Activated CD4-positive, alpha-beta memory T cell treated with anti-CD3 and anti-CD28 coated beads for 36 hours (primary cell): ENCODE measurements at regions not wholly inside any gene's neighbourhood (a gene's known extent, or its start where the extent isn't known, plus 50 kb on each side); places are given as distances from the start of the nearest gene placed in this dataset.

Source experiments
- CTCF ChIA-PET: fragments of 350-600 bp; sonication (Branson Sonifier 250); formaldehyde crosslinking; loops from one replicate; lab custom pipeline; 2021; ENCODE audit warnings: antibody characterized with exemption, inconsistent platforms; lab: Charles Lee
- POLR2A ChIA-PET: fragments of 350-600 bp; sonication (Branson Sonifier 250); formaldehyde crosslinking; loops from one replicate; lab custom pipeline; 2021; ENCODE audit warnings: antibody characterized with exemption; lab: Charles Lee
- DNase-seq: peaks from one replicate; pipeline ENCODE4 v3.0.0-alpha.2; 2020
- H3K27ac Mint-ChIP-seq: one replicate; pipeline ENCODE4 v1.8.0; 2021; ENCODE audit warnings: mixed read lengths
- H3K27me3 Mint-ChIP-seq: one replicate; pipeline ENCODE4 v1.8.0; 2021; ENCODE audit warnings: mixed read lengths
- H3K36me3 Mint-ChIP-seq: one replicate; pipeline ENCODE4 v1.8.0; 2021; ENCODE audit warnings: mixed read lengths
- H3K4me1 Mint-ChIP-seq: one replicate; pipeline ENCODE4 v1.8.0; 2021; ENCODE audit warnings: low read depth, mixed read lengths
- H3K4me3 Mint-ChIP-seq: one replicate; pipeline ENCODE4 v1.8.0; 2021; ENCODE audit warnings: mild to moderate bottlenecking, mixed read lengths
- H3K9me3 Mint-ChIP-seq: one replicate; pipeline ENCODE4 v1.8.0; 2021; ENCODE audit warnings: mixed read lengths
- intact Hi-C: fragments of 100-400 bp; cut with micrococcal nuclease; formaldehyde crosslinking; loops from one replicate; pipeline ENCODE4 v1.15.1; 2023

DNA sequence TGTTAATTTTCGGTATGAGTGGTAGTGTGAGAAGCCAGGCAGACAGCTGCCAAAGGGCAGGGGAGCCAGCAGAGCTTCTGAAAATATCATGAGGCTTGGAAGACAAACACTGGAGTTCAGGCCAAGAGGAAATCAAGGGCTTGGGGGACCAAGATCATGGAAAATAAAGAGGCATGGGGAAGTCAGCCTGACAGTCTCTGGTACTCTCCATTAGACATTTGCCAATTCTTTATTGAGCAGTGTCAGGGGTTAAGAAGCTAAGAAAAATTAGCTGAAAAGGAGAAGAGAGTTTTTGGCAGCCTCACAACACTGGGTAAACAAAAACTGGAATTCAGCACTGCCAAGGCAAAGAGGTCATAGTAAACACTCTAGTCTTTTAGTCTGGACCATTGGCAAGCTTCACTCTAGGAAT is 612.7 kb downstream of the EPHA4 start:
- intact Hi-C loops = no loop called here
- no peaks in the 10 kb centered on the region for H3K9me3 Mint-ChIP-seq
- no peak for DNase-seq
- no peaks in the 10 kb centered on the region for H3K4me1 Mint-ChIP-seq
- ChIA-PET CTCF (no interaction called here), POLR2A (no interaction called here)
- H3K36me3 Mint-ChIP-seq = no peaks in the 10 kb centered on the region
- H3K27ac Mint-ChIP-seq = no peak overlapping the region
- no peak overlapping the region for H3K4me3 Mint-ChIP-seq
- H3K27me3 Mint-ChIP-seq = no peaks in the 10 kb centered on the region

DNA sequence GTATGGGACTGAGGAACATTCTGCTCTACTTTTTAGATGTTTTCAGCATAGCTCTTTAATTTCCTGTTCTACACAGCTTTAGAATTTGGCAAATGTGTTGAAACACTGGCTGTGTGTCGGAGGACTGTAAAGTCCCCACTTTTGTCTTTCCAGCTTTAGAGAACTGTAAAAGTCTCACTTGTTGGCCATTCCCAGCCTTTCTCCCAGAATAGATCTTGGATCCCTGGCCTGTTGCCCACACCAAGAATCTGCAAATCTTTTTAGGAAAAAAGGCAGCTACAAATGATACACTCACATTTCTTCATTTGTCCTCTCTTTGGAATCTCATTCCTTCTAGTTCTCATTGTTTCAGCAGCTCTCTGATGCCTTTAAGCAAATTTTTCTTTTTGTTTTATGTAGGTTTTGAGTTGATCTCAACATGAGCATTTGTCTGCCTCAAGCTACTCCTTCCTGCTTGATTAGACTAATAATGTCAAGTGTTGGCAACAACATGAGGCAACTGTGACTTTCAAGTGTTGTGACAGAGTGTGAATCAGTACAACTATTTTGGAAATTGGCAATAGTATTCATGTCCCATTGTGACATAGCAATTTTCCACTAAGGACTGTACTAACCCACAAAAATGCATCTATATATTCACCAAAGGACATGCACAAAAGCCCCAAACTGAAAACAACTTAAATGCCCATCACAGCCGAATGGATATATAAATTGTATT is 610.8 kb downstream of the EPHA4 start:
- Mint-ChIP-seq H3K4me1 (no peaks in the 10 kb centered on the region), H3K27me3 (no peaks in the 10 kb centered on the region), H3K9me3 (no peaks in the 10 kb centered on the region), H3K27ac (no peak overlapping the region), H3K36me3 (no peaks in the 10 kb centered on the region), H3K4me3 (no peak overlapping the region)
- ChIA-PET POLR2A (no interaction called here), CTCF (interaction anchor here (1.0 kb wide), 1 partner anchor 8 kb away, joined by 3 read pairs; no protein-coding TSS in a partner anchor)
- no peak for DNase-seq
- intact Hi-C loops = no loop called here

DNA sequence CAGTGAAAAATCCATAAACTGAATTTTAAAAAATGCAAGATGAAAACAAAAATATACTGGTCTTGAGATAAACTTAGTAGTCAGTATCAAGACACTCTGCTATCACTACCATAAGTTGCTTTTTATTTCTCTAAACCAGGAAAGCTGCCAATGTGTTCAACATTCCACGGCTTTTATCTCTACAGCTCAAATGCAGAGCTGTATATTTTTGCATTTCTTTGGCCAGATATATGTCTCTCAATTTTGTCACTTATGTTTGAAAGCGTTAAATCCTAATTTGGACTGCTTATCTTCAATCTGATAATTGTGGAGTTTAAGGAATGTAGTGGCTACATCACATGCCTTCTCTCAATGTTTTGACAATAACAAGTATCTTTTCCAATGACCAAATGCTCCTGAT is 609.5 kb downstream of the EPHA4 start:
- CTCF ChIA-PET = no interaction called here

DNA sequence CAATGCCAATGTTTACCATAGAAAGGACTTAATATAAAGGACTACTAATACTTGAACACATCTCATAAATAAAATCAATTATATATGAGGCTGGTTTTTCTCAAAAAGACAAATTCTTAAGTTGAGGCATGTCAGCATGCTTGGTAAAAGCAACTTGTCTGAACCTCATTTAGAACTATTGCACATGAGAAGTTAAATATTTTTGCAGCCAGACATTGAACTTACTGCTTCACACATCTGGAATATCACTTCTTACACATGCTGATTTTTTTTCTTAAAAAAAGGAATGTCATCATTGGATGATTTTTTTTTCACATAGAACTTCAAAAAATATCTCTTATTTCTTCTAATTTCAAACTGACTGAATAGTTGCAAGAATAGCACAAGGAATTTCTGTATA is 609.0 kb downstream of the EPHA4 start:
- POLR2A ChIA-PET = no interaction called here
- Mint-ChIP-seq H3K36me3 (no peaks in the 10 kb centered on the region), H3K4me1 (no peaks in the 10 kb centered on the region), H3K27me3 (no peaks in the 10 kb centered on the region), H3K9me3 (no peaks in the 10 kb centered on the region), H3K4me3 (no peak overlapping the region), H3K27ac (no peak overlapping the region)
- no peak for DNase-seq
- intact Hi-C loops = no loop called here
- CTCF ChIA-PET = no interaction called here

More for the DNA sequence above, 609.5 kb downstream of the EPHA4 start:
- Mint-ChIP-seq H3K36me3 (no peaks in the 10 kb centered on the region), H3K9me3 (no peaks in the 10 kb centered on the region), H3K4me3 (no peak overlapping the region), H3K27me3 (no peaks in the 10 kb centered on the region), H3K4me1 (no peaks in the 10 kb centered on the region), H3K27ac (no peak overlapping the region)
- no peak for DNase-seq
- POLR2A ChIA-PET = no interaction called here
- intact Hi-C loops = no loop called here

DNA sequence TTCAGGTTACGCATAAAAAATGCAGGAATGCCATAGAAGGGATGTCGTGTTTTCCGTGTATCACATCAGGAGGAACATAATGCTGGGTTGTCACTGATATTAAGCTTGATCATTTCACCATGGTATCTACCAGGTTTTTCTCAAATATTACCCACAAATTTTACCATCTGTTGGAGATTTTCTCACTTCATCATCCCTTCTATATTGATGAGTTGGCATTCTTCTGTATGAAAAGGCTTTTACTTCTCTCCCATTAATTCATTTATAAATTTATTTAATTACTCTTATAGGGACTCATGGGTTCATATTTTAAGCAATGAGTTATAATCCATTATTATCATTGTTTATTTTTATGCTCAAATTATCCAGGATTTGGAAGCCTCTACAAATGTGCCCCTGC is 608.2 kb downstream of the EPHA4 start:
- POLR2A ChIA-PET = no interaction called here
- CTCF ChIA-PET = no interaction called here
- no peak for DNase-seq
- H3K4me1 Mint-ChIP-seq = no peaks in the 10 kb centered on the region
- H3K9me3 Mint-ChIP-seq = no peaks in the 10 kb centered on the region
- intact Hi-C loops = no loop called here
- no peaks in the 10 kb centered on the region for H3K36me3 Mint-ChIP-seq
- no peak overlapping the region for H3K4me3 Mint-ChIP-seq
- H3K27me3 Mint-ChIP-seq = no peaks in the 10 kb centered on the region
- no peak overlapping the region for H3K27ac Mint-ChIP-seq

DNA sequence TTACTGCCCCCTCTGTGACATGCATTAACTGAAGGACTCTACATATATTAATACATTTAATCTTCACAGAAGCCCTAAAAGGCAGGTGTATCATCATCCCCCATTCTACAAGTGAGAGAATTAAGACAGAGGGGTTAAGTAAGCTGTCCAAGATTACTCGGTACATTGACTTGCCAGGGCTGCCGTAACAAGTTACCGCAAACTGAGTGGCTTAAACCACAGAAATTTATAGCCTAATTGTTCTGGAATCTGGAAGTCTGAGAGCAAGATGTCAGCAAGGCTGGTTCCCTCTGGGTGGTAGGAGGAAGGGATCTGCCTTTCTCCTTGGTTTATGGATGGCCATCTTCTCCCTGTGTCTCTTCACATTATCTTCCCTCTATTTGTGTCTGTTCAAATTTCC is 605.5 kb downstream of the EPHA4 start:
- H3K27ac Mint-ChIP-seq = no peak overlapping the region
- DNase-seq = no peak
- CTCF ChIA-PET = no interaction called here

DNA sequence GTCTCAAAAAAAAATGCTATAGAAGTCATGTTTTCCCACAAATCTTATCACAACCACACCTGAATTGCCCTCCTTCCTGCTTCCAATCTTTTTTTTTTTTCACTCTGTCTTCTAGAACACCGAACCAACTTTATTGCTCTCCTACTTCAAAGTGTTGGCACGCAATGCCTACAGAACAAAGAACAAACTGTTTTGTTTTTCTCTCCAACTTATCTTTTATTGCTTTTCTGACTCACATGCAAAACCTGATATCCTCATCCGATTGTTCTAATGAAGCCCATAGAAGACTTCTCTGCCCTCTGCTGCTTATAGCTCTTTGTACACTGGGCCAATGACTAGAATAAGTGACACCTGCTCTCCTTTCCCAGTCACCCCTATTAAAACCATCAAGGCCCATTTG is 602.8 kb downstream of the EPHA4 start:
- ChIA-PET CTCF (interaction anchor here (0.9 kb wide), 1 partner anchor 8 kb away, joined by 3 read pairs; no protein-coding TSS in a partner anchor), POLR2A (no interaction called here)
- H3K4me1 Mint-ChIP-seq = no peaks in the 10 kb centered on the region
- no peaks in the 10 kb centered on the region for H3K9me3 Mint-ChIP-seq
- H3K27ac Mint-ChIP-seq = no peak overlapping the region
- DNase-seq = no peak
- no peaks in the 10 kb centered on the region for H3K27me3 Mint-ChIP-seq
- no peaks in the 10 kb centered on the region for H3K36me3 Mint-ChIP-seq
- no peak overlapping the region for H3K4me3 Mint-ChIP-seq
- intact Hi-C loops = no loop called here

More for the DNA sequence above, 605.5 kb downstream of the EPHA4 start:
- Mint-ChIP-seq H3K36me3 (no peaks in the 10 kb centered on the region), H3K27me3 (no peaks in the 10 kb centered on the region), H3K4me1 (no peaks in the 10 kb centered on the region), H3K9me3 (no peaks in the 10 kb centered on the region), H3K4me3 (no peak overlapping the region)
- intact Hi-C loops = no loop called here
- POLR2A ChIA-PET = no interaction called here

DNA sequence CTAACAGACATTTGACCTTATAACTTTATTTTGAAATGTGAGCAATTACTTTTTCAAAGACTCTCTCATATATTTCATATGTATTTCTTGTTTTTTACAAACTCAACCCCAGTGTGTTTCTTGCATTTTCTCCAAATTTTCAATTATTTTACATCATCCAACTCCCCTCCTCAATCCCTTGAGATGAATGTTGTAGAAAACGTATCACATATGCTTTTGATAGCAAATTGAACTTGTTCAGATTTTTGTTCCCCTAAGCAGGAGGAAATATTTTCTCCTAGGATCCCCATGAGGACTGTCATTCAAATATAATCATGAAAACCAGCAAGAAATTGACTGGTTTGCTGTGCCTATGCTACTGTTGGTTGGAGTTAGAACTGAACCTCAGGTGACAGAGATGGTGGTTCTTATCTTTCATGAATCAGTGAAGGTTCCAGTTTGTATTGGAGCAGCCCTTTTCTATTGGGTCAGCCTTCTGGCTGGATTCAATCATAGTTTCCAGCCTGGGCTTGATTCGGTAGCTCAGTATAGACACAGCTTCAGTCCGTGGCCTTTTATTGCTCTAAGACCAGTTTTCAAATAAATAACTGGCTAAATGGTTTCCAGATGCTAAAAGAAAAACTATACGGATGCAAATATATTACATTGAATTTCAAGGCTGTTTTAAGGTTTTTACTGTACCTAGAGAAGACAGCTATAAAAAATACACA is 591.0 kb downstream of the EPHA4 start:
- peaks cover 33% of the 10 kb centered on the region for H3K27me3 Mint-ChIP-seq
- H3K4me1 Mint-ChIP-seq = no peaks in the 10 kb centered on the region
- DNase-seq = no peak
- CTCF ChIA-PET = no interaction called here
- POLR2A ChIA-PET = no interaction called here
- no peak overlapping the region for H3K4me3 Mint-ChIP-seq
- peaks cover 4% of the 10 kb centered on the region for H3K9me3 Mint-ChIP-seq
- no peaks in the 10 kb centered on the region for H3K36me3 Mint-ChIP-seq
- H3K27ac Mint-ChIP-seq = no peak overlapping the region
- intact Hi-C loops = no loop called here

DNA sequence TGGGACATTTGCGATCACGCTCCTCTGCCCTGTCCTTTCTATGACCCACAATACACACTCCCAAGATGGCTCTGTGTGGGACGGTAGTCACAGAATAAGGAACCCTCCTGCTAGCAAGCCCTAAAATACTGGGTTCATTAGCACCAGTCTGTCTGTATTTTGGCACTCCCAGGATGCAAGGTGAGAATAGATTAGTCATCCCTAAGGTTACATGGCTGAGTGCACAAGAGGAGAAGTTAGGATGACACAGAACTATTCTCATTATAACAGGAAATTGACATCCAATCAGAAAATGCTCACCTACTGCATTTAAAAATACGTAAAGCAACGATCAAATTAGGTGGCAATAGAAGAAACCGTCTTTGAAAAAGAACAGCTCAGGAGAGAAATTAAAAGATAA is 590.2 kb downstream of the EPHA4 start:
- POLR2A ChIA-PET = no interaction called here
- Mint-ChIP-seq H3K4me1 (no peaks in the 10 kb centered on the region), H3K27ac (no peak overlapping the region), H3K4me3 (no peak overlapping the region), H3K9me3 (peaks cover 4% of the 10 kb centered on the region), H3K36me3 (no peaks in the 10 kb centered on the region), H3K27me3 (peaks cover 34% of the 10 kb centered on the region)
- CTCF ChIA-PET = no interaction called here
- no peak for DNase-seq
- intact Hi-C loops = no loop called here

DNA sequence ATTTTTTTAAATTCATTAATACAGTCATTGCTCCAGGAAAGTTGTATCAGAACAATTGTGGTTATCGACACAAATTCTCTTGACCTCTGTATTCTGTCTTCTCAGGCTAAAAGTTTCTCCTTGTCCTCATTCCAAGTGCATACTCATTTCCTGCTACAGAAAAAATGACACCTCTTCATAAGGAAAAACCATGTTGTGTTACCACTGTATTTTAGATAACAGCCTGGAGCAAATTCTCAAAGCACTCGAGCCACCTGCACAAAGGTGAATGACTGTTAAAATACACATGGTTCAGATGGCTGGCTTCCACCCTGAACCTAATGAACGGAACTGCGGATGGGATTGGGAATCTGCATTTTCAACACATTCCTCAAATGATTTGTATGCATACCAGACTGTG is 586.5 kb downstream of the EPHA4 start:
- ChIA-PET POLR2A (no interaction called here), CTCF (interaction anchor here (1.2 kb wide), 1 partner anchor 297 kb away, joined by 4 read pairs; no protein-coding TSS in a partner anchor)
- H3K4me1 Mint-ChIP-seq = no peaks in the 10 kb centered on the region
- no peak overlapping the region for H3K27ac Mint-ChIP-seq
- intact Hi-C loops = no loop called here
- no peaks in the 10 kb centered on the region for H3K9me3 Mint-ChIP-seq
- no peaks in the 10 kb centered on the region for H3K36me3 Mint-ChIP-seq
- H3K4me3 Mint-ChIP-seq = no peak overlapping the region
- peaks cover 22% of the 10 kb centered on the region for H3K27me3 Mint-ChIP-seq
- DNase-seq = no peak

DNA sequence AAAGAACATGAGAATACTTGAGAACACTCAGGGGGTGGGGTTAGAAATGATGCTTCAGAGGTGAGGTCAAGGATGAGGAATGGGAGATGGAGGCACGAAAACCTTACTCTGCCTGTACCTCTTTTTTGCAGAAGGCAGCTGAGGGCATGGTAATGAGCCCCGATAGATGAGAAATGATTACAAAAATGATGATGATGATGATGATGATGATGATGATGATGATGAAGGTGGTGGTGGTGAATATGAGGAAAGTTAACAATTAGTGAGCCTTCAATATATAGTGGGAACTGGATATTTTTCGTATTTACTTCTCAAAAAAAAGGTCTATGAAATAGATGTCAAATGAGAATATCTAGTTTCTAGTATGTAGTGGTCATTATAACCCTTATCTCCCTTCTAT is 584.3 kb downstream of the EPHA4 start:
- H3K27me3 Mint-ChIP-seq = peaks cover 19% of the 10 kb centered on the region
- H3K36me3 Mint-ChIP-seq = no peaks in the 10 kb centered on the region
- H3K9me3 Mint-ChIP-seq = no peaks in the 10 kb centered on the region
- ChIA-PET POLR2A (no interaction called here), CTCF (no interaction called here)
- H3K4me3 Mint-ChIP-seq = no peak overlapping the region
- no peak for DNase-seq
- intact Hi-C loops = no loop called here
- H3K27ac Mint-ChIP-seq = no peak overlapping the region
- H3K4me1 Mint-ChIP-seq = no peaks in the 10 kb centered on the region

DNA sequence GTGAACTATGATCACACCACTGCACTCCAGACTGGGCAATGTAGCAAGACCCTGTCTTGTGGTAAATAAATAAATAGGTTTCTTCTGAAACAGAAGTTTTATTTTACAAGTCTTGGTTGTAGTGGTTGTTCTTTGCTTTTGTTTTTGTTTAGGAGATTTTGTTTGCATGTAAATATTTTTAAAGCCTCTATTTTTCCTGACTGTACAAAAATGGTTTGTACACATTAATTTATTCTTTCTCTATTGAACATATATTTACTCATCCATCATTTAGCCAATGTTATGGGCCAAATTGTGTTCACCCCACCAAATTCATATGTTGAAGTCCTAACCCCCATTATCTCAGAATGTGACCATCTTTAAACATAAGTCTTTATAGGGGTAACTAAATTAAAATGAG is 580.1 kb downstream of the EPHA4 start:
- no peaks in the 10 kb centered on the region for H3K4me1 Mint-ChIP-seq
- H3K4me3 Mint-ChIP-seq = no peak overlapping the region
- no peak for DNase-seq
- H3K9me3 Mint-ChIP-seq = no peaks in the 10 kb centered on the region
- intact Hi-C loops = no loop called here
- ChIA-PET POLR2A (no interaction called here), CTCF (no interaction called here)
- H3K36me3 Mint-ChIP-seq = no peaks in the 10 kb centered on the region
- no peak overlapping the region for H3K27ac Mint-ChIP-seq
- H3K27me3 Mint-ChIP-seq = peaks cover 6% of the 10 kb centered on the region

DNA sequence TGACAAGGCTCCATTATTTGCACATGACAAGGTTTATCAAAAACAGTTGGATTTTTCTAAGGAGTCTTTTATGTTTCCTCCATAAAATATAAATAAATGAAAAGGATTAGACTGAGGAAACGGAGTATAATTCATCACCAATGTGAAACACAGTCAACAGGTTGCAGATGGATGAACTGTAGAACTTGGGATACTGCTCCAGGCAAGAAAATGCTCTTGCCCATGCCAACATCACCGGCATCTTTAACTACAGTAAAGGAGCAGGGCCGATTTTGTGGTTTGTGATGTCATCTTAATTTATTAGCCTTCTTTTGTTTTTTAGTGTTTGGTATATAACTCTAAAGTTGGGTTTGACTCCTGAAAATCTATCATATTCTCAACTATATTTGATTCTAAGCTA is 577.3 kb downstream of the EPHA4 start:
- CTCF ChIA-PET = interaction anchor here (0.6 kb wide), 1 partner anchor 949 kb away, joined by 4 read pairs; no protein-coding TSS in a partner anchor
- no peaks in the 10 kb centered on the region for H3K36me3 Mint-ChIP-seq
- H3K4me1 Mint-ChIP-seq = no peaks in the 10 kb centered on the region
- H3K4me3 Mint-ChIP-seq = no peak overlapping the region
- no peaks in the 10 kb centered on the region for H3K9me3 Mint-ChIP-seq
- H3K27ac Mint-ChIP-seq = no peak overlapping the region
- POLR2A ChIA-PET = no interaction called here
- intact Hi-C loops = no loop called here
- peaks cover 5% of the 10 kb centered on the region for H3K27me3 Mint-ChIP-seq
- DNase-seq = no peak
